Activated naive CD4-positive, alpha-beta T cell treated with anti-CD3 and anti-CD28 coated beads for 36 hours (primary cell): ENCODE measurements at regions not wholly inside any gene's neighbourhood (a gene's known extent, or its start where the extent isn't known, plus 50 kb on each side); places are given as distances from the start of the nearest gene placed in this dataset.

Source experiments
- CTCF ChIA-PET: fragments of 350-600 bp; sonication (Branson Sonifier 250); formaldehyde crosslinking; loops from one replicate; lab custom pipeline; 2021; ENCODE audit warnings: antibody characterized with exemption; lab: Charles Lee
- DNase-seq: peaks from one replicate; pipeline ENCODE4 v3.0.0-alpha.2; 2020
- H3K27ac Mint-ChIP-seq: one replicate; pipeline ENCODE4 v1.8.0; 2021; ENCODE audit warnings: mild to moderate bottlenecking, mixed read lengths
- H3K27me3 Mint-ChIP-seq: one replicate; pipeline ENCODE4 v1.8.0; 2021; ENCODE audit warnings: low read depth, mixed read lengths
- H3K36me3 Mint-ChIP-seq: one replicate; pipeline ENCODE4 v1.8.0; 2021; ENCODE audit warnings: low read depth, mixed read lengths
- H3K4me1 Mint-ChIP-seq: one replicate; pipeline ENCODE4 v1.8.0; 2021; ENCODE audit warnings: low read depth, mixed read lengths
- H3K4me3 Mint-ChIP-seq: one replicate; pipeline ENCODE4 v1.8.0; 2021; ENCODE audit warnings: mild to moderate bottlenecking, moderate library complexity, mixed read lengths
- H3K9me3 Mint-ChIP-seq: one replicate; pipeline ENCODE4 v1.8.0; 2021; ENCODE audit warnings: mixed read lengths
- intact Hi-C: fragments of 100-400 bp; cut with micrococcal nuclease; formaldehyde crosslinking; loops from one replicate; pipeline ENCODE4 v1.15.1; 2023

- Mint-ChIP-seq H3K9me3 (peaks cover 11% of the 10 kb centered on the region), H3K36me3 (no peaks in the 10 kb centered on the region), H3K4me3 (no peak overlapping the region), H3K27ac (no peak overlapping the region), H3K27me3 (peaks cover 29% of the 10 kb centered on the region), H3K4me1 (no peaks in the 10 kb centered on the region)
- no peak for DNase-seq
- intact Hi-C loops = no loop called here
- CTCF ChIA-PET = no interaction called here
Observed at GRCh38 chr15:31732726-31733125, 297.6 kb upstream of the CHRNA7 start.

- CTCF ChIA-PET = no interaction called here
- no peaks in the 10 kb centered on the region for H3K4me1 Mint-ChIP-seq
- intact Hi-C loops = no loop called here
- peaks cover 29% of the 10 kb centered on the region for H3K27me3 Mint-ChIP-seq
- no peak for DNase-seq
- H3K9me3 Mint-ChIP-seq = peaks cover 11% of the 10 kb centered on the region
- H3K4me3 Mint-ChIP-seq = no peak overlapping the region
- H3K27ac Mint-ChIP-seq = no peak overlapping the region
- H3K36me3 Mint-ChIP-seq = no peaks in the 10 kb centered on the region
Observed at GRCh38 chr15:31733424-31733823, 296.9 kb upstream of the CHRNA7 start.

- Mint-ChIP-seq H3K27ac (no peak overlapping the region), H3K36me3 (no peaks in the 10 kb centered on the region), H3K27me3 (peaks cover 9% of the 10 kb centered on the region), H3K4me1 (no peaks in the 10 kb centered on the region), H3K9me3 (peaks cover 14% of the 10 kb centered on the region), H3K4me3 (no peak overlapping the region)
- intact Hi-C loops = no loop called here
- CTCF ChIA-PET = no interaction called here
- DNase-seq = no peak
Observed at GRCh38 chr15:31740203-31740602, 290.1 kb upstream of the CHRNA7 start.

DNA sequence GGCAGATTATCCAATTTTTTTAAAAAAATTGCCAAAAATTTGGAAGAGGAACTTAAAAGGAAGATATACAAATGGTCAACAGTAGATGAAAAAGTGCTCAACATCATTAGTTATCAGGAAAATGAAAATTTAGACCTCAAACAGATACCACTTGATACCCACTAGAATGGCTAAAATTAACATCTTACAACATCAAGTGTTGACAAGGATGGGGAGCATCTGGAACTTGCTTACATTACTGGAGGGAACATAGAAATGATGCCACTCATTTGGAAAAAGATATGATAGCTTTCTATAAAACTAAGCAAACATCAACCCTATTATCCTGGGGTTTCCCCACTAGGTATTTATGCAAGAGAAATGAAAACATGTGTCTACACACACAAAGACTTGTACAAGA lies 284.5 kb upstream of the CHRNA7 start:
- CTCF ChIA-PET = no interaction called here
- H3K9me3 Mint-ChIP-seq = peaks cover 11% of the 10 kb centered on the region
- H3K27ac Mint-ChIP-seq = no peak overlapping the region
- no peaks in the 10 kb centered on the region for H3K36me3 Mint-ChIP-seq
- no peak for DNase-seq
- intact Hi-C loops = no loop called here
- peaks cover 8% of the 10 kb centered on the region for H3K27me3 Mint-ChIP-seq
- H3K4me1 Mint-ChIP-seq = no peaks in the 10 kb centered on the region
- no peak overlapping the region for H3K4me3 Mint-ChIP-seq

- DNase-seq = no peak
- Mint-ChIP-seq H3K27ac (no peak overlapping the region), H3K9me3 (peaks cover 4% of the 10 kb centered on the region), H3K27me3 (peaks cover 10% of the 10 kb centered on the region), H3K36me3 (no peaks in the 10 kb centered on the region), H3K4me1 (no peaks in the 10 kb centered on the region), H3K4me3 (no peak overlapping the region)
- CTCF ChIA-PET = interaction anchor here (0.7 kb wide), 1 partner anchor 205 kb away, joined by 3 read pairs; no protein-coding TSS in a partner anchor
- intact Hi-C loops = no loop called here
Observed at GRCh38 chr15:31752065-31752762, 278.1 kb upstream of the CHRNA7 start.

DNA sequence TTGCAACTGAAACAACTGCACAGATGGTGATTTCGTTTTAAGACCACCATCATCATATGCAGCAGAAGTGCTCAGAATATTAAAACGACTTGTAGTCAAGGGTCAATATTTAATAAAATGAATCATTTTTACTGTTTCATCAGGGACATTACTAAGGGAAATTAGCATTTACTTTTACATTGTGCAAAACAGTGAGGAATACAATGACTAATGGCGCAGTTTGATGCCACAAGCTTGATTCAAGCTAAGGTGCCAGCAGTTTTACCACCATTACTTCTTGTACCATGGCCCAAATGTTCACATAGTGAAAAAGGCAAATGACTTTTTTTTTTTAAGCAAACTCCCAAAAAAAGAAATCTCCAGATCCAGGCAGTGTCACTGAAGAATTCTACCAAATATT lies 277.4 kb upstream of the CHRNA7 start:
- no peak for DNase-seq
- no peaks in the 10 kb centered on the region for H3K36me3 Mint-ChIP-seq
- no peak overlapping the region for H3K27ac Mint-ChIP-seq
- H3K4me3 Mint-ChIP-seq = no peak overlapping the region
- peaks cover 7% of the 10 kb centered on the region for H3K27me3 Mint-ChIP-seq
- intact Hi-C loops = no loop called here
- H3K4me1 Mint-ChIP-seq = no peaks in the 10 kb centered on the region
- peaks cover 4% of the 10 kb centered on the region for H3K9me3 Mint-ChIP-seq
- CTCF ChIA-PET = interaction anchor here (0.7 kb wide), 1 partner anchor 206 kb away, joined by 3 read pairs; no protein-coding TSS in a partner anchor

DNA sequence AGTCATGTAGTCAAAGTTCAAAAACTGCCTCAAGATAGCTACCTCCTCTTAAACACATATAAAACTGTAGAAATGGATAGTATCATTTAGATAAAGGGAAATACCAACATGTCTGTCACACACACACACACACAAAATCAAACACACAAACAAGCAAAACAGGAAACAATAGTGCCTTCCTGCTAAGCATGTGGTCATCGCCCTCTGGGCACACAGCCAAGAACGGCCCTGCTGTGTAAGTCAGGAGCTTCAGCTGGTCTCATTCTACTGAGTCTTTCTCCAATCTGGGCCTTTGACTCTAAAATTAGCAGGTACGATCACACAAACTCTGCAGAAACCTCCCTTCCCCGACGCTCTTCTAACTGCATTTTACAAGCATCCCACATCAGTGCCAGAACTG lies 272.2 kb upstream of the CHRNA7 start:
- DNase-seq = no peak
- Mint-ChIP-seq H3K4me3 (no peak overlapping the region), H3K27me3 (peaks cover 20% of the 10 kb centered on the region), H3K27ac (no peak overlapping the region), H3K9me3 (no peaks in the 10 kb centered on the region), H3K36me3 (no peaks in the 10 kb centered on the region), H3K4me1 (no peaks in the 10 kb centered on the region)
- CTCF ChIA-PET = no interaction called here
- intact Hi-C loops = no loop called here

- H3K4me1 Mint-ChIP-seq = no peaks in the 10 kb centered on the region
- peaks cover 6% of the 10 kb centered on the region for H3K27me3 Mint-ChIP-seq
- no peak overlapping the region for H3K4me3 Mint-ChIP-seq
- no peak for DNase-seq
- CTCF ChIA-PET = no interaction called here
- H3K27ac Mint-ChIP-seq = no peak overlapping the region
- no peaks in the 10 kb centered on the region for H3K36me3 Mint-ChIP-seq
- H3K9me3 Mint-ChIP-seq = no peaks in the 10 kb centered on the region
- intact Hi-C loops = no loop called here
Observed at GRCh38 chr15:31768055-31768454, 262.3 kb upstream of the CHRNA7 start.

DNA sequence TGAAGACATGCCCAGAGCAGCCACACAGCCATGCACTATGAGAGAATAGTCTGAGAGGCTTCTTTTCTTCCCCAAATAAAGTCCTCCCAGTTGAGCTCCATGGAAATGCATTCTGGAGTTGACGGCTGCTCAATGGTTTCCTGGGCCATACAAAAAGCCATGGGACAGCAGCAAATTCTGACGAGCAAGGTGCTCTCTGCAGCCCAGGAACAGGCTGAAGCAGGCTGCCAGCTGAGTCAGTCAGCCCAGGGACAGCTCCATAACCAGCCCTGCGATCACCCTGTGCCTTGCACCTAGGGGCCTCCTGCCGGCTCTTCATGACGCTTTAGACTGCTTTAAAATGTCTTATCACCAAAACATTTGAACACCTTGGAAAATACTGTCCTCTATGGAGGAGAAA lies 256.3 kb upstream of the CHRNA7 start:
- Mint-ChIP-seq H3K4me1 (no peaks in the 10 kb centered on the region), H3K4me3 (no peak overlapping the region), H3K27me3 (peaks cover 5% of the 10 kb centered on the region), H3K36me3 (no peaks in the 10 kb centered on the region), H3K9me3 (no peaks in the 10 kb centered on the region), H3K27ac (no peak overlapping the region)
- DNase-seq = no peak
- CTCF ChIA-PET = no interaction called here
- intact Hi-C loops = no loop called here

GRCh38 chr15:31776039-31776438 lies 254.3 kb upstream of the CHRNA7 start:
- H3K9me3 Mint-ChIP-seq = no peaks in the 10 kb centered on the region
- H3K4me3 Mint-ChIP-seq = no peak overlapping the region
- CTCF ChIA-PET = no interaction called here
- H3K36me3 Mint-ChIP-seq = no peaks in the 10 kb centered on the region
- no peak for DNase-seq
- intact Hi-C loops = no loop called here
- H3K4me1 Mint-ChIP-seq = no peaks in the 10 kb centered on the region
- H3K27ac Mint-ChIP-seq = no peak overlapping the region
- peaks cover 5% of the 10 kb centered on the region for H3K27me3 Mint-ChIP-seq

DNA sequence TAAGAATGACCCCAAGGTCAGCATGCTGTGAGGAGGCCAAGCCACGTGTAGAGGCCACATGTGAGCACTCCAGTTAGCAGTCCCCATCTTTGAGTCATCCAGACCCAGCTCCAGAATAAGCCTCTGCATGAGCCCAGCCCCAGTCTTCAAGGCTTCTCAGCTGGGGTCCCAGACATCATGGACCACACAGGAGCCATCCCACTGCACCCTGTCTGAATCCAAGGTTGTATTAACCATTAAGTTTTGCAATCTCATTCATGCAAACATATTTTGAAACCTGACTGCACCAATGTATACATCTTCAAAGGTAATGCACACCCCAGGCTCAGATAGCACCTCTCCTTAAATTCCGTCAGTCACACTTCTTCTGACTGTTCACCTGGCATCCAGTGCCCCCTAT lies 249.1 kb upstream of the CHRNA7 start:
- intact Hi-C loops = no loop called here
- Mint-ChIP-seq H3K4me3 (no peak overlapping the region), H3K27ac (no peak overlapping the region), H3K36me3 (no peaks in the 10 kb centered on the region), H3K4me1 (no peaks in the 10 kb centered on the region), H3K27me3 (peaks cover 2% of the 10 kb centered on the region), H3K9me3 (no peaks in the 10 kb centered on the region)
- CTCF ChIA-PET = no interaction called here
- no peak for DNase-seq

DNA sequence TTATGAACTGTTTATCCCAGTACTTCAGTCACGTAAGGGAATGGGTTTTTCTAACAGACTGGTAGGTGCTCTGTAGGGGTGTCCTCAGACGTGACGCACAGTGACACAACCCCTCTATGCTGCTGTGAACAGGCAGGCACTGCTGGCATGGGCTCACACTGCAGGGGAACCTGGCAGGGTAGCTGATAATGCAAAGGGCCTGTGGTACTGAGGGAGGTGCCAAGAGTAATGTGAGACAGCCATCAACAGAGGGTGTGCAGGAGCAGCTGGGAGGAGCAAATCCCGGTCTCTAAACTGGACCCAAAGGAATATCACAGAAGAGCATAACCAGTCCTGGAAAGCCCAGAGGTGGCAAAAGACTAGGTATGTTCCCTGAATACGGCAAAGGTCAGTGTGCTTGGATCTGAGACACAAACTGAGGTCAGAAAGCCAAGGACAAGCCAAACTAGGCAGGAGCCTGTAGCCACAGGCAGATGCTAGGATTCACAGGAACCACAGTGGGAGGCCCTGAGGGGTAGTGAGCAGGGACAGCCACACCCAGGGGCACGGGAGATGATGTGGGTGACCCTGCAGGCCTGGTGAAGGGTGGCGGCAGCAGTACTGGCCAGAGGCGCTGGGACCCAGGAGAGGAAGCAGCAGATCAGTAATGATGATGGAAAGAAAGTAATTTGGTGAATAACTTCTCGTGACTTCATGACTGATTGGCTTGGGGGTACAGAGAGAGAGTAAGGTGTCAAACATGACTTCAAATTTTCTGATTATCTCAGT lies 248.1 kb upstream of the CHRNA7 start:
- no peak for DNase-seq
- intact Hi-C loops = no loop called here
- no peak overlapping the region for H3K27ac Mint-ChIP-seq
- H3K4me3 Mint-ChIP-seq = no peak overlapping the region
- no peaks in the 10 kb centered on the region for H3K4me1 Mint-ChIP-seq
- CTCF ChIA-PET = no interaction called here
- H3K9me3 Mint-ChIP-seq = no peaks in the 10 kb centered on the region
- H3K36me3 Mint-ChIP-seq = no peaks in the 10 kb centered on the region
- peaks cover 2% of the 10 kb centered on the region for H3K27me3 Mint-ChIP-seq

- Mint-ChIP-seq H3K36me3 (no peaks in the 10 kb centered on the region), H3K27ac (no peak overlapping the region), H3K27me3 (peaks cover 2% of the 10 kb centered on the region), H3K4me1 (no peaks in the 10 kb centered on the region), H3K4me3 (no peak overlapping the region), H3K9me3 (no peaks in the 10 kb centered on the region)
- intact Hi-C loops = no loop called here
- CTCF ChIA-PET = no interaction called here
- no peak for DNase-seq
Observed at GRCh38 chr15:31782951-31783350, 247.4 kb upstream of the CHRNA7 start.
